HepG2 (cell line): ENCODE measurements at regions not wholly inside any gene's neighbourhood (a gene's known extent, or its start where the extent isn't known, plus 50 kb on each side); places are given as distances from the start of the nearest gene placed in this dataset.

Experiments
- ATAC-seq: fragments of 200-7000 bp; cut with Tn5 transposase; 3 replicates; pipeline ENCODE4 v1.9.1; 2020; ENCODE audit warnings: mild to moderate bottlenecking, moderate library complexity
- BruUV-seq: library from RNA; stranded (reverse); fragments of 400-500 nt; replicated peaks from 2 replicates; lab custom pipeline; 2021; lab: Mats Ljungman, UMichigan
- CTCF ChIA-PET: fragments of 300-600 bp; formaldehyde crosslinking; extraction: SDS; loops from one replicate; lab custom pipeline; 2021; ENCODE audit warnings: low total read pairs, inconsistent platforms, low intra/inter-chr PET ratio; lab: Yijun Ruan, JAX
- POLR2A ChIA-PET: fragments of 350-600 bp; sonication (Branson Sonifier 250); formaldehyde crosslinking; loops from one replicate; lab custom pipeline; 2020; ENCODE audit warnings: antibody characterized with exemption, inconsistent platforms; lab: Yijun Ruan, JAX
- DNase-seq: peaks from one replicate; pipeline ENCODE4 v3.0.0-alpha.2; 2015; ENCODE audit warnings: low spot score
- FAIRE-seq: peaks from 3 replicates; lab custom pipeline; 2011; peaks lifted over from hg19 to GRCh38; lab: Jason Lieb, UNC
- H2AFZ ChIP-seq: one replicate; pipeline ENCODE4 v1.6.1; 2011; ENCODE audit warnings: low read length, inconsistent platforms
- H3K27ac ChIP-seq: fragments of 300-600 bp; 3 replicates; pipeline ENCODE4 v1.8.0; 2011; ENCODE audit warnings: mixed run types, mild to moderate bottlenecking, mixed read lengths, low read length, inconsistent platforms; ENCODE audit not compliant: insufficient read depth; ENCODE audit errors: extremely low read length
- H3K27me3 ChIP-seq, 2 experiments: fragments of 200-600 bp in 1 of 2; 2 replicates in 1 of 2; 3 replicates in 1 of 2; pipeline versions ENCODE4 v1.6.0 to v1.8.0; 2011; ENCODE audit warnings: low read length in 2 of 2, mild to moderate bottlenecking in 2 of 2, moderate library complexity in 2 of 2, inconsistent platforms in 1 of 2; ENCODE audit not compliant: insufficient read depth in 2 of 2, control insufficient read depth in 1 of 2
- H3K36me3 ChIP-seq, 2 experiments: fragments of 200-600 bp in 1 of 2; replicated peaks in 1 of 2; 2 replicates in 1 of 2; 3 replicates in 1 of 2; pipeline versions ENCODE4 v1.5.1 to v1.8.0; 2011; ENCODE audit warnings: low read length in 2 of 2, inconsistent platforms in 1 of 2; ENCODE audit not compliant: insufficient read depth in 2 of 2, control insufficient read depth in 1 of 2
- H3K4me1 ChIP-seq: 2 replicates; pipeline ENCODE4 v1.5.1; 2012; ENCODE audit warnings: low read length, inconsistent platforms; ENCODE audit not compliant: insufficient read depth
- H3K4me2 ChIP-seq: 2 replicates; pipeline ENCODE4 v1.6.0; 2011; ENCODE audit warnings: low read depth, low read length, inconsistent platforms
- H3K4me3 ChIP-seq, 3 experiments: fragments of 200-600 bp in 1 of 3; sonication (generic), shearing (Covaris generic) in 1 of 3; replicated peaks in 1 of 3; 2 replicates each; pipeline ENCODE4 v1.5.1; 2011 to 2016; ENCODE audit warnings: low read length in 3 of 3, inconsistent platforms in 2 of 3, low read depth in 2 of 3, mild to moderate bottlenecking in 2 of 3, control low read depth in 1 of 3, mixed read lengths in 1 of 3; ENCODE audit not compliant: insufficient read depth in 1 of 3
- H3K79me2 ChIP-seq: one replicate; pipeline ENCODE4 v1.6.1; 2011; ENCODE audit warnings: low read length, inconsistent platforms; ENCODE audit not compliant: insufficient read depth
- H3K9ac ChIP-seq: 2 replicates; pipeline ENCODE4 v1.6.0; 2011; ENCODE audit warnings: mild to moderate bottlenecking, low read depth, low read length, inconsistent platforms; ENCODE audit not compliant: insufficient read depth
- H3K9me3 ChIP-seq: 2 replicates; pipeline ENCODE4 v1.5.1; 2012; ENCODE audit warnings: mild to moderate bottlenecking, low read length
- H4K20me1 ChIP-seq: 2 replicates; pipeline ENCODE4 v1.6.0; 2011; ENCODE audit warnings: inconsistent platforms, mild to moderate bottlenecking, low read length, moderate library complexity; ENCODE audit not compliant: insufficient read depth
- BHLHE40 ChIP-seq: IDR thresholded peaks from 2 replicates; pipeline ENCODE4 v1.6.1; 2011; ENCODE audit warnings: low read length, improper control_type of control experiment
- EED ChIP-seq: sonication (generic); formaldehyde crosslinking; IDR thresholded peaks from 2 replicates; pipeline ENCODE4 v1.5.0; 2020; ENCODE audit warnings: mild to moderate bottlenecking, missing genetic modification reagents
- MIXL1 ChIP-seq: IDR thresholded peaks from 2 replicates; pipeline ENCODE4 v1.6.1; 2016
- NR2F6 ChIP-seq, 2 experiments: IDR thresholded peaks; 2 replicates each; pipeline ENCODE4 v1.6.1; 2016; ENCODE audit warnings: antibody characterized with exemption in 1 of 2, mild to moderate bottlenecking in 1 of 2
- SMAD3 ChIP-seq: sonication (generic); formaldehyde crosslinking; IDR thresholded peaks from 2 replicates; pipeline ENCODE4 v1.4.0; 2020; ENCODE audit warnings: missing genetic modification reagents
- SP2 ChIP-seq: sonication (generic); formaldehyde crosslinking; IDR thresholded peaks from 2 replicates; pipeline ENCODE4 v1.5.1; 2020; ENCODE audit warnings: mild to moderate bottlenecking, missing genetic modification reagents
- SRSF4 ChIP-seq: fragments of 200-400 bp; formaldehyde crosslinking; IDR thresholded peaks from one replicate; pipeline ENCODE4 v1.6.1; 2018; ENCODE audit warnings: mild to moderate bottlenecking, low read depth, low read length, moderate library complexity; ENCODE audit not compliant: poor library complexity, severe bottlenecking
- ZNF224 ChIP-seq: sonication (generic); formaldehyde crosslinking; IDR thresholded peaks from 2 replicates; pipeline ENCODE4 v1.5.0; 2020; ENCODE audit warnings: mild to moderate bottlenecking, missing genetic modification reagents
- in situ Hi-C: cut with HindIII; loops from 2 replicates; pipeline ENCODE4 v1.10.0; 2017; ENCODE audit warnings: low pct_unique_long_range_greater_than_20kb; ENCODE audit not compliant: extremely low pct_ligation_motif_present
- intact Hi-C: fragments of 100-400 bp; cut with micrococcal nuclease; formaldehyde crosslinking; loops from one replicate; pipeline ENCODE4 v1.10.0; 2022; ENCODE audit not compliant: unreplicated experiment
- TF ChIP-seq, protein P1 (sequence below): sonication (generic); formaldehyde crosslinking; IDR thresholded peaks from 2 replicates; pipeline ENCODE4 v1.8.0; 2022; ENCODE audit warnings: mild to moderate bottlenecking, missing genetic modification reagents, moderate library complexity
- TF ChIP-seq, protein P2 (sequence below): sonication (generic); formaldehyde crosslinking; IDR thresholded peaks from 2 replicates; pipeline ENCODE4 v1.4.0; 2020; ENCODE audit warnings: mild to moderate bottlenecking, missing genetic modification reagents
- TF ChIP-seq, protein P3 (sequence below), 2 experiments: sonication (generic) in 1 of 2; formaldehyde crosslinking in 1 of 2; IDR thresholded peaks; 2 replicates each; pipeline versions ENCODE4 v1.4.0 to v1.6.1; 2018 to 2020; ENCODE audit warnings: missing genetic modification reagents in 2 of 2, borderline replicate concordance in 1 of 2, low read depth in 1 of 2, mild to moderate bottlenecking in 1 of 2, missing biosample characterization in 1 of 2

GRCh38 chr4:35604724-35605123, 639.6 kb downstream of the ARAP2 start (continued):
- TF ChIP-seq, protein P1, sequence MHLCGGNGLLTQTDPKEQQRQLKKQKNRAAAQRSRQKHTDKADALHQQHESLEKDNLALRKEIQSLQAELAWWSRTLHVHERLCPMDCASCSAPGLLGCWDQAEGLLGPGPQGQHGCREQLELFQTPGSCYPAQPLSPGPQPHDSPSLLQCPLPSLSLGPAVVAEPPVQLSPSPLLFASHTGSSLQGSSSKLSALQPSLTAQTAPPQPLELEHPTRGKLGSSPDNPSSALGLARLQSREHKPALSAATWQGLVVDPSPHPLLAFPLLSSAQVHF (CRISPR knock-in tag), result no peak
- TF ChIP-seq NR2F6 (IDR thresholded peaks at IDR 0.05) (no peak), NR2F6 (CRISPR knock-in tag; IDR thresholded peaks at IDR 0.05) (no peak)
- TF ChIP-seq, all 625 proteins: peak for 0

GRCh38 chr4:35608205-35608604, 636.1 kb downstream of the ARAP2 start:
- no peak overlapping the region for H3K4me2 ChIP-seq
- H4K20me1 ChIP-seq, result no peaks in the 10 kb centered on the region
- no peak overlapping the region for H3K4me3 ChIP-seq
- no peaks in the 10 kb centered on the region for H3K9me3 ChIP-seq
- no peak overlapping the region for H2AFZ ChIP-seq
- no peaks in the 10 kb centered on the region for H3K27me3 ChIP-seq
- intact Hi-C loops (no loop called here), in situ Hi-C loops (no loop called here)
- DNase-seq (no peak), ATAC-seq (no peak), FAIRE-seq (no peak)
- H3K79me2 ChIP-seq, result no peaks in the 10 kb centered on the region
- H3K9ac ChIP-seq, result no peak overlapping the region
- no peak overlapping the region for H3K27ac ChIP-seq
- BruUV-seq, result no TSS peak
- CTCF ChIA-PET, result no interaction called here
- no peaks in the 10 kb centered on the region for H3K4me1 ChIP-seq
- POLR2A ChIA-PET, result no interaction called here
- TF ChIP-seq SP2 (CRISPR knock-in tag) (no peak), ZNF224 (CRISPR knock-in tag) (no peak), EED (CRISPR knock-in tag) (no peak), BHLHE40 (no peak), MIXL1 (no peak), SMAD3 (no peak), SRSF4 (no peak)
- TF ChIP-seq, protein P2, sequence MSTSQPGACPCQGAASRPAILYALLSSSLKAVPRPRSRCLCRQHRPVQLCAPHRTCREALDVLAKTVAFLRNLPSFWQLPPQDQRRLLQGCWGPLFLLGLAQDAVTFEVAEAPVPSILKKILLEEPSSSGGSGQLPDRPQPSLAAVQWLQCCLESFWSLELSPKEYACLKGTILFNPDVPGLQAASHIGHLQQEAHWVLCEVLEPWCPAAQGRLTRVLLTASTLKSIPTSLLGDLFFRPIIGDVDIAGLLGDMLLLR, result no peak
- TF ChIP-seq, protein P3, sequence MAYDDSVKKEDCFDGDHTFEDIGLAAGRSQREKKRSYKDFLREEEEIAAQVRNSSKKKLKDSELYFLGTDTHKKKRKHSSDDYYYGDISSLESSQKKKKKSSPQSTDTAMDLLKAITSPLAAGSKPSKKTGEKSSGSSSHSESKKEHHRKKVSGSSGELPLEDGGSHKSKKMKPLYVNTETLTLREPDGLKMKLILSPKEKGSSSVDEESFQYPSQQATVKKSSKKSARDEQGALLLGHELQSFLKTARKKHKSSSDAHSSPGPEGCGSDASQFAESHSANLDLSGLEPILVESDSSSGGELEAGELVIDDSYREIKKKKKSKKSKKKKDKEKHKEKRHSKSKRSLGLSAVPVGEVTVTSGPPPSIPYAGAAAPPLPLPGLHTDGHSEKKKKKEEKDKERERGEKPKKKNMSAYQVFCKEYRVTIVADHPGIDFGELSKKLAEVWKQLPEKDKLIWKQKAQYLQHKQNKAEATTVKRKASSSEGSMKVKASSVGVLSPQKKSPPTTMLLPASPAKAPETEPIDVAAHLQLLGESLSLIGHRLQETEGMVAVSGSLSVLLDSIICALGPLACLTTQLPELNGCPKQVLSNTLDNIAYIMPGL (CRISPR knock-in tag; IDR thresholded peaks at IDR 0.05; ENCODE audit: borderline replicate concordance in 1 of 2, low read depth in 1 of 2), result no peak
- TF ChIP-seq, all 625 proteins: peak for 0
- H3K36me3 ChIP-seq, result no peaks in the 10 kb centered on the region
